Activated CD4-positive, alpha-beta T cell treated with anti-CD3 and anti-CD28 coated beads, Interleukin-2, amount 50 U/mL, for 48 hours (primary cell): ENCODE measurements at regions not wholly inside any gene's neighbourhood (a gene's known extent, or its start where the extent isn't known, plus 50 kb on each side); places are given as distances from the start of the nearest gene placed in this dataset.
"Not testable (repeated sequence)": the region's sequence is repeated elsewhere in the genome, so short reads cannot be mapped to it uniquely, and the experiment has no call there.

ENCODE experiments used
- DNase-seq, 2 experiments: peaks; one replicate each; pipeline ENCODE4 v3.0.0-alpha.2; 2020

GRCh38 chr3:181230258-181230657, 240.7 kb upstream of the DNAJC19 start:
- no peak for DNase-seq

GRCh38 chr3:181213347-181213746, 223.8 kb upstream of the DNAJC19 start:
- no peak for DNase-seq

- DNase-seq, result no peak
These were observed 222.7 kb upstream of the DNAJC19 start for GRCh38 chr3:181212271-181212670.

GRCh38 chr3:181210275-181210674, 220.7 kb upstream of the DNAJC19 start:
- no peak for DNase-seq

GRCh38 chr3:181189556-181189955, 200.0 kb upstream of the DNAJC19 start:
- no peak for DNase-seq

GRCh38 chr3:181183764-181184163, 194.2 kb upstream of the DNAJC19 start:
- DNase-seq, result no peak

- not testable (repeated sequence) for DNase-seq
These were observed 193.5 kb upstream of the DNAJC19 start for GRCh38 chr3:181183057-181183456.

GRCh38 chr3:181178991-181179390, 189.5 kb upstream of the DNAJC19 start:
- DNase-seq, result no peak

GRCh38 chr3:181176601-181177000, 187.1 kb upstream of the DNAJC19 start:
- DNase-seq, result peak; percentile 45 to 50

GRCh38 chr3:181174676-181175233, 185.2 kb upstream of the DNAJC19 start:
- no peak for DNase-seq

- no peak for DNase-seq
These were observed 184.5 kb upstream of the DNAJC19 start for GRCh38 chr3:181174022-181174421.

GRCh38 chr3:181173227-181173626, 183.7 kb upstream of the DNAJC19 start:
- no peak for DNase-seq

- no peak for DNase-seq
These were observed 145.3 kb upstream of the DNAJC19 start for GRCh38 chr3:181134873-181135272.

GRCh38 chr3:181133832-181134231, 144.3 kb upstream of the DNAJC19 start:
- DNase-seq, result no peak

- no peak for DNase-seq
These were observed 116.1 kb upstream of the DNAJC19 start for GRCh38 chr3:181105646-181106045.

GRCh38 chr3:181103605-181104004, 114.1 kb upstream of the DNAJC19 start:
- no peak for DNase-seq

- DNase-seq, result no peak
These were observed 96.5 kb upstream of the DNAJC19 start for GRCh38 chr3:181086011-181086410.

GRCh38 chr3:181081930-181082329, 92.4 kb upstream of the DNAJC19 start:
- no peak for DNase-seq

- no peak for DNase-seq
These were observed 87.0 kb upstream of the DNAJC19 start for GRCh38 chr3:181076558-181076957.

- DNase-seq, result no peak
These were observed 85.6 kb upstream of the DNAJC19 start for GRCh38 chr3:181075098-181075497.

- no peak for DNase-seq
These were observed 76.9 kb upstream of the DNAJC19 start for GRCh38 chr3:181066143-181067087.

GRCh38 chr3:181056136-181056732, 66.7 kb upstream of the DNAJC19 start:
- DNase-seq, result no peak

- DNase-seq, result no peak
These were observed 65.0 kb upstream of the DNAJC19 start for GRCh38 chr3:181054538-181054937.

GRCh38 chr3:181052256-181052655, 62.7 kb upstream of the DNAJC19 start:
- no peak for DNase-seq
